Stomach smooth muscle (tissue), 2 donors: ENCODE measurements at regions not wholly inside any gene's neighbourhood (a gene's known extent, or its start where the extent isn't known, plus 50 kb on each side); places are given as distances from the start of the nearest gene placed in this dataset.
"Not testable (repeated sequence)": the region's sequence is repeated elsewhere in the genome, so short reads cannot be mapped to it uniquely, and the experiment has no call there.

Experiments
- H3K27ac ChIP-seq: one replicate; pipeline ENCODE4 v1.7.0; 2013; ENCODE audit warnings: mild to moderate bottlenecking, low read length, inconsistent platforms
- H3K27me3 ChIP-seq, 2 donors: one replicate each; pipeline ENCODE4 v1.7.0; 2013; ENCODE audit warnings: low read length in 2 of 2; ENCODE audit not compliant: insufficient read depth in 2 of 2, control insufficient read depth in 1 of 2
- H3K36me3 ChIP-seq, 2 donors: one replicate each; pipeline ENCODE4 v1.7.0; 2013; ENCODE audit warnings: low read length in 2 of 2; ENCODE audit not compliant: control insufficient read depth in 2 of 2, insufficient read depth in 2 of 2
- H3K4me1 ChIP-seq: one replicate; pipeline ENCODE4 v1.7.0; 2013; ENCODE audit warnings: low read length; ENCODE audit not compliant: control insufficient read depth, insufficient read depth
- H3K4me3 ChIP-seq, 2 donors: one replicate each; pipeline ENCODE4 v1.7.0; 2013; ENCODE audit warnings: low read length in 2 of 2
- H3K9ac ChIP-seq, 2 donors: one replicate each; pipeline ENCODE4 v1.7.0; 2013; ENCODE audit warnings: low read length in 2 of 2, mild to moderate bottlenecking in 1 of 2
- H3K9me3 ChIP-seq, 2 donors: one replicate each; pipeline ENCODE4 v1.7.0; 2013; ENCODE audit warnings: low read length in 2 of 2; ENCODE audit not compliant: control insufficient read depth in 2 of 2
- donor health status: healthy.
- donor health status: Pancreatic carcinoma.

GRCh38 chr7:53495181-53495580, 459.7 kb downstream of the POM121L12 start:
- H3K4me3 ChIP-seq, H3K9me3 ChIP-seq, H3K36me3 ChIP-seq, H3K27me3 ChIP-seq, H3K27ac ChIP-seq, H3K9ac ChIP-seq, H3K4me1 ChIP-seq: not testable (repeated sequence)

- peaks cover 0 to 3% of the 10 kb centered on the region in 2 donors for H3K9me3 ChIP-seq
- H3K9ac ChIP-seq, result no peak overlapping the region
- H3K4me1 ChIP-seq, result no peaks in the 10 kb centered on the region
- no peaks in the 10 kb centered on the region for H3K27me3 ChIP-seq
- H3K27ac ChIP-seq, result no peak overlapping the region
- no peaks in the 10 kb centered on the region for H3K36me3 ChIP-seq
- no peak overlapping the region for H3K4me3 ChIP-seq
Observed at GRCh38 chr7:53500076-53500475, 464.6 kb downstream of the POM121L12 start.

GRCh38 chr7:53504914-53505313, 469.5 kb downstream of the POM121L12 start:
- no peak overlapping the region for H3K4me3 ChIP-seq
- H3K9me3 ChIP-seq, result no peaks in the 10 kb centered on the region
- no peak overlapping the region for H3K27ac ChIP-seq

GRCh38 chr7:53518319-53518718, 482.9 kb downstream of the POM121L12 start:
- Histone ChIP-seq H3K9me3 (peaks cover 0 to 3% of the 10 kb centered on the region in 2 donors), H3K36me3 (no peaks in the 10 kb centered on the region), H3K4me1 (peaks cover 2% of the 10 kb centered on the region), H3K27ac (no peak overlapping the region), H3K27me3 (no peaks in the 10 kb centered on the region), H3K9ac (no peak overlapping the region), H3K4me3 (no peak overlapping the region)

More at GRCh38 chr7:53504914-53505313, 469.5 kb downstream of the POM121L12 start:
- Histone ChIP-seq H3K9ac (no peak overlapping the region), H3K4me1 (no peaks in the 10 kb centered on the region), H3K27me3 (no peaks in the 10 kb centered on the region), H3K36me3 (no peaks in the 10 kb centered on the region)

- Histone ChIP-seq H3K27ac (no peak overlapping the region), H3K4me3 (no peak overlapping the region), H3K36me3 (no peaks in the 10 kb centered on the region), H3K4me1 (no peaks in the 10 kb centered on the region), H3K9me3 (peaks cover 0 to 3% of the 10 kb centered on the region in 2 donors), H3K27me3 (no peaks in the 10 kb centered on the region), H3K9ac (no peak overlapping the region)
Observed at GRCh38 chr7:53520841-53521240, 485.4 kb downstream of the POM121L12 start.

- H3K9me3 ChIP-seq, result peaks cover 0 to 3% of the 10 kb centered on the region in 2 donors
- H3K27ac ChIP-seq, result no peak overlapping the region
- H3K4me3 ChIP-seq, result no peak overlapping the region
- H3K4me1 ChIP-seq, result no peaks in the 10 kb centered on the region
- no peaks in the 10 kb centered on the region for H3K36me3 ChIP-seq
- H3K9ac ChIP-seq, result no peak overlapping the region
- H3K27me3 ChIP-seq, result no peaks in the 10 kb centered on the region
Observed at GRCh38 chr7:53521638-53522184, 486.3 kb downstream of the POM121L12 start.

- Histone ChIP-seq H3K27me3 (no peaks in the 10 kb centered on the region), H3K9me3 (no peaks in the 10 kb centered on the region), H3K36me3 (no peaks in the 10 kb centered on the region), H3K4me1 (no peaks in the 10 kb centered on the region), H3K27ac (no peak overlapping the region), H3K9ac (no peak overlapping the region), H3K4me3 (no peak overlapping the region)
Observed at GRCh38 chr7:53539558-53539957, 504.1 kb downstream of the POM121L12 start.

- Histone ChIP-seq H3K4me3 (no peak overlapping the region), H3K27ac (no peak overlapping the region), H3K9me3 (no peaks in the 10 kb centered on the region), H3K4me1 (no peaks in the 10 kb centered on the region), H3K9ac (no peak overlapping the region), H3K36me3 (no peaks in the 10 kb centered on the region), H3K27me3 (no peaks in the 10 kb centered on the region)
Observed at GRCh38 chr7:53541475-53541874, 506.0 kb downstream of the POM121L12 start.

- H3K9me3 ChIP-seq, result no peaks in the 10 kb centered on the region
- no peak overlapping the region for H3K4me3 ChIP-seq
- H3K36me3 ChIP-seq, result no peaks in the 10 kb centered on the region
- no peaks in the 10 kb centered on the region for H3K4me1 ChIP-seq
- no peak overlapping the region for H3K9ac ChIP-seq
- no peak overlapping the region for H3K27ac ChIP-seq
- no peaks in the 10 kb centered on the region for H3K27me3 ChIP-seq
Observed at GRCh38 chr7:53542157-53542556, 506.7 kb downstream of the POM121L12 start.
